Gastroesophageal sphincter (tissue), 3 donors: ENCODE measurements at regions not wholly inside any gene's neighbourhood (a gene's known extent, or its start where the extent isn't known, plus 50 kb on each side); places are given as distances from the start of the nearest gene placed in this dataset.

ENCODE experiments used
- CTCF ChIP-seq, 4 experiments: fragments of 200-600 bp in 2 of 4; fragments of 450-650 bp in 2 of 4; sonication (generic) in 1 of 4; IDR thresholded peaks; one replicate each; pipeline ENCODE4 v1.5.1; 2017 to 2019; ENCODE audit warnings: antibody characterized with exemption in 4 of 4, mild to moderate bottlenecking in 2 of 4, moderate library complexity in 2 of 4
- POLR2A ChIP-seq, 2 donors: fragments of 450-650 bp; IDR thresholded peaks; one replicate each; pipeline ENCODE4 v1.6.1; 2017; ENCODE audit warnings: antibody characterized with exemption in 2 of 2, mild to moderate bottlenecking in 2 of 2, moderate library complexity in 1 of 2

DNA sequence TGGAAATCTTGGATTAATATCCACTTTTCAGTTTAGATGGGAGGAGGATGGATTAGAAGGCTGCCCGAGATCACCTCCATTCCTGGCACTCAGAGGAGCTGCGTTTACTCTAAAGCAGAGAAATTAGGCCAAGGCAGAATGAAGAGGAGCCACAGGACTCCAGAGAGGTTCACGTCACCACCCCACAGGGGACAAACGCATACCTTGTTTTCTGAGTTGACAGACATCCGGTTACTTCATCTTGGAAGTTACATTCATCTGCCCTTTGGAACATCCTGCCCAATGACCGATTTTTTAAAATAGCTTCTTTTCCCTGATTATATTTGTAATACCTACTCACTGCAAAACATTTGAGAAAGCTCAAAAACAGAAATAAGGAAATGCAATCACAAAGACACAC lies 220.0 kb downstream of the SOX9 start:
- TF ChIP-seq CTCF (IDR thresholded peaks at IDR 0.05) (no peak), POLR2A (IDR thresholded peaks at IDR 0.05) (no peak)
